ENCODE measurements at regions not wholly inside any gene's neighbourhood (a gene's known extent, or its start where the extent isn't known, plus 50 kb on each side); places are given as distances from the start of the nearest gene placed in this dataset.

GRCh38 chr10:57663401-57663800 lies 604.3 kb downstream of the IPMK start:
- no peak for TF ChIP-seq CTCF (optimal IDR thresholded peaks at IDR 0.05 in 1 of 3, IDR thresholded peaks at IDR 0.05 in 1 of 3, conservative IDR thresholded peaks at IDR 0.05 in 1 of 3; ENCODE audit: extremely low read depth in 1 of 3, insufficient read depth in 2 of 3, low read length in 3 of 3)
- TF ChIP-seq EZH2 (IDR thresholded peaks at IDR 0.05; ENCODE audit: low read length) = no peak

Measured in keratinocyte (primary cell).